ENCODE measurements at regions not wholly inside any gene's neighbourhood (a gene's known extent, or its start where the extent isn't known, plus 50 kb on each side); places are given as distances from the start of the nearest gene placed in this dataset.
A peak's percentile ranks its signal among the peaks of the same experiment; 100 is the strongest.

GRCh38 chr1:60974524-60975372 is 107.6 kb upstream of the NFIA start:
- ATAC-seq (ENCODE audit: low FRiP score) (no peak), DNase-seq (ENCODE audit: low spot score) (no peak)
- no peak for TF ChIP-seq CTCF (IDR thresholded peaks at IDR 0.05)

GRCh38 chr1:60973668-60974067 is 108.7 kb upstream of the NFIA start:
- ATAC-seq (ENCODE audit: low FRiP score) (no peak), DNase-seq (ENCODE audit: low spot score) (no peak)
- no peak for TF ChIP-seq CTCF (IDR thresholded peaks at IDR 0.05)

GRCh38 chr1:60972841-60973364 is 109.5 kb upstream of the NFIA start:
- DNase-seq (ENCODE audit: low spot score), result no peak
- peak; percentile 61 for ATAC-seq (ENCODE audit: low FRiP score)
- TF ChIP-seq CTCF (IDR thresholded peaks at IDR 0.05), result no peak

- ATAC-seq (ENCODE audit: low FRiP score) (no peak), DNase-seq (ENCODE audit: low spot score) (no peak)
- no peak for TF ChIP-seq CTCF (IDR thresholded peaks at IDR 0.05)
These were observed 111.0 kb upstream of the NFIA start for GRCh38 chr1:60971330-60971729.

- ATAC-seq (ENCODE audit: low FRiP score) (no peak), DNase-seq (ENCODE audit: low spot score) (no peak)
- TF ChIP-seq CTCF (IDR thresholded peaks at IDR 0.05), result no peak
These were observed 112.3 kb upstream of the NFIA start for GRCh38 chr1:60969971-60970509.

GRCh38 chr1:60965280-60965854 is 117.0 kb upstream of the NFIA start:
- DNase-seq (ENCODE audit: low spot score), result no peak
- TF ChIP-seq CTCF (IDR thresholded peaks at IDR 0.05), result no peak
- no peak for ATAC-seq (ENCODE audit: low FRiP score)
